ENCODE measurements at regions not wholly inside any gene's neighbourhood (a gene's known extent, or its start where the extent isn't known, plus 50 kb on each side); places are given as distances from the start of the nearest gene placed in this dataset.

DNA sequence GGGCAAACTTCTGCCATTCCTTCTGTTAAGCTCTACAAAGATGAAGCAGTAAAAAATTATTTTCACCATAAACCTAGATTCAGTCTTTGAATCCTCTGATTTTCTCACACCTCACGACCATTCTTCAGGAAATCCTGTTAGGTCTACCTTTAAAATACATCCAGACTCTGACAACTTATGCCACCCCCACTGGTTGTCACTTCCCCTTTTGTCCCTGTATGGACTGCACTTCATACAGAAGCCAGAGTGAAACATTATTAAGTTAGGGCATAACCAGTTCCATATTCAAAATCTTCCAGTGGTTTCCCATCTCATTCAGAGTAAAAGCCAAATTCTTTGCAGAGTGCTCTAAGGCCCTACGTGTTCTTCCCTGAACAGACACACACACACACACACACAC, 499.8 kb downstream of the RASEF start:
- DNase-seq, result no peak
- peak; percentile 61 for ATAC-seq (replicated peaks)
- Mint-ChIP-seq H3K36me3 (no peaks in the 10 kb centered on the region), H3K4me3 (no peak overlapping the region), H3K27me3 (no peaks in the 10 kb centered on the region), H3K4me1 (peaks cover 2 to 6% of the 10 kb centered on the region in 2 donors), H3K9me3 (peaks cover 0 to 2% of the 10 kb centered on the region in 2 donors), H3K27ac (no peak overlapping the region)

DNA sequence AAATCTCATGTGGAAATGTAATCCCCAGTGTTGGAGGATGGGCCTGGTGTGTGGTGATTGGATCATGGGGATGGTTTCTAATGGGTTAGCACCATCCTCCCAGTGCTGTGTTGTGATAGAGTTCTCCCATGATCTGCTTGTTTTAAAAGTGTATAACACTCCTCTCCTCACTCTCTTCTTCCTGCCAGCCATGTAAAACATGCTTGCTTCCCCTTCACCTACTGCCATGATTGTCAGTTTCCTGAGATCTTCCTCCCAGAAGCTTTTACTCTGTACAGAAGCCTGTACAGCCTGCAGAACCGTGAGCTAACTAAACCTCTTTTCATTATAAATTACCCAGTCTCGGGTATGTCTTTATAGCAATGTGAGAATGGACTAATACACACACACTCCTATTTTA, 499.1 kb downstream of the RASEF start:
- H3K27me3 Mint-ChIP-seq, result no peaks in the 10 kb centered on the region
- no peak overlapping the region for H3K4me3 Mint-ChIP-seq
- peaks cover 2 to 6% of the 10 kb centered on the region in 2 donors for H3K4me1 Mint-ChIP-seq
- DNase-seq (no peak), ATAC-seq (replicated peaks) (no peak)
- H3K36me3 Mint-ChIP-seq, result no peaks in the 10 kb centered on the region
- H3K27ac Mint-ChIP-seq, result no peak overlapping the region
- peaks cover 0 to 2% of the 10 kb centered on the region in 2 donors for H3K9me3 Mint-ChIP-seq

DNA sequence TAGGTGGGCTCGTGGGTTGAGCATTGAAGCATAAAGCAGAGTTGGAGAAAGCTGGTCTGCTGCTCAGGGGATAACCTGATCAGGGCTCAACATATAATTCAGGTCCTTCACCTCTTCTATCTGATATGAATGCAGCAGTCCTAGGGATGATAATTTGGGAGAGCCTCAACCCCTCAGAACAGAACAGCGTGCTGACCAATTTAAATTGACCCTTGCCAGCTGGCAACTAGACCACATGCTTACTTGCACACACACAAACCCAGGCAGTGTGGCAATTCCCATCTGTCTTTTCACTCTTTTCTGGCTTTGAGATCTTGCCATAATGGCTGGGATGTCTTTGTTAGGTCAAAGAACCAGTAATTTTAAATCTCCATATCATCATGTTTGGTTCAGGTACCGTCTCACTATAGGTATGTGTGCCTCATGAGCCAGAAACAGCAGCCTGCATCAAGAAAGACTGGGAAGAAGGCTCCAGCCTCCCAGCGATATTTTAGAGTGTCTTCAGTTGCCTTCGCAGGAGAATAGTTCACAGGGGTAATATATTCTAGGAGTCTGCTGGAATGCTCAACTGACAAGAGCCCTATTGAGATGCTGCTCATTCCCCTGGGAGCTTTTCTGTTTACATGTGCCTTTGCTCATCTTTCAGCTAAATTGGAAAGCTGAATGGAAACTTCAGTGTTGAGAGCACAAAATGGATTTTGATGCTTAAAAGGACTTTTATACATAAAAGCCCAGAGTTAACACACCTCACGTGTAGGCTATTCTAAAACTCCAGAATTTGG, 497.6 kb downstream of the RASEF start:
- peaks cover 0 to 2% of the 10 kb centered on the region in 2 donors for H3K9me3 Mint-ChIP-seq

DNA sequence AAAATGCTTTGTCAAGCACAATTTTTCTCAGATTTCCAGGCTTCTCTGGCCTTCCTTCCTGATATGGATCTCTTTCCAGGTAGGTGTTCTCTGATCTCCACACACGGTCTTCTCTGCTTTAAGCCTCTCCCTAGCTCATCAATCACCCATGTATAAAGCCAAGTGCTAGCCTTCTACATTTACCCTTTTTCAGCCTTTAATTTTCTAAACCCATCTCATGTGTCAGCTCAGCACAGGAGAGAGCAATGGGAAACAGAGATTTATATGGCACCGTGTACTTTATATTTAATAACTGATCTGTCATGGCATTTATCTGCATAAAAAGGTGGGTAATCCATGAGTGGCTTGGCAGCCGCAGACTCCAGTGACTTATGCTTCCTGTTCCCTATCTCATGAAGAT, 495.0 kb downstream of the RASEF start:
- Mint-ChIP-seq H3K4me1 (no peaks in the 10 kb centered on the region), H3K4me3 (no peak overlapping the region), H3K9me3 (peaks cover 0 to 2% of the 10 kb centered on the region in 2 donors), H3K36me3 (no peaks in the 10 kb centered on the region), H3K27me3 (peaks cover 0 to 3% of the 10 kb centered on the region in 2 donors), H3K27ac (no peak overlapping the region)
- DNase-seq (no peak), ATAC-seq (replicated peaks) (no peak)

More for the DNA sequence above, 497.6 kb downstream of the RASEF start:
- H3K4me1 Mint-ChIP-seq, result peaks cover 2 to 6% of the 10 kb centered on the region in 2 donors
- ATAC-seq (replicated peaks) (no peak), DNase-seq (no peak)
- no peak overlapping the region for H3K4me3 Mint-ChIP-seq
- no peak overlapping the region for H3K27ac Mint-ChIP-seq
- no peaks in the 10 kb centered on the region for H3K36me3 Mint-ChIP-seq
- H3K27me3 Mint-ChIP-seq, result no peaks in the 10 kb centered on the region

DNA sequence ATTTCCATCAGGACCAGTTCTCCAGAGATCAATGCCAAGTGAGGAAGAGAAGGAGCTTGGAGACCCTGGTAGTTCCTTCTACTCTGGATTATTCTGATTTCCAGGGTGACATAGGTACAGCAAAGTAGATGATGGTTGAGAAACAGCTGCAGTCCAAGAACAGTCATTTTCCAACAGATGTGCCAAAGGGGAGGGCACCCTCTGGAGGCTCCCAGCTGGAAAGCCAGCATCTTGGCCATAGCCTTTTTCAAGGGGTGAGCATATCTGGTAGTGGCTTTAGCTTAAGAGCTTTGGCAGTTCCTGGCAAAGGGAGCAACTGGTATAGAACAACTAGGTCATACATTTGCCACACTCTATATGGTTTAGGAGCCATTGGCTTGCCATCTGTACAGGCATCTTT, 492.7 kb downstream of the RASEF start:
- Mint-ChIP-seq H3K4me3 (no peak overlapping the region), H3K4me1 (no peaks in the 10 kb centered on the region), H3K9me3 (peaks cover 8 to 9% of the 10 kb centered on the region in 2 donors), H3K36me3 (peaks cover 0 to 7% of the 10 kb centered on the region in 2 donors), H3K27me3 (peaks cover 3 to 7% of the 10 kb centered on the region in 2 donors), H3K27ac (no peak overlapping the region)
- DNase-seq, result no peak
- no peak for ATAC-seq (replicated peaks)

DNA sequence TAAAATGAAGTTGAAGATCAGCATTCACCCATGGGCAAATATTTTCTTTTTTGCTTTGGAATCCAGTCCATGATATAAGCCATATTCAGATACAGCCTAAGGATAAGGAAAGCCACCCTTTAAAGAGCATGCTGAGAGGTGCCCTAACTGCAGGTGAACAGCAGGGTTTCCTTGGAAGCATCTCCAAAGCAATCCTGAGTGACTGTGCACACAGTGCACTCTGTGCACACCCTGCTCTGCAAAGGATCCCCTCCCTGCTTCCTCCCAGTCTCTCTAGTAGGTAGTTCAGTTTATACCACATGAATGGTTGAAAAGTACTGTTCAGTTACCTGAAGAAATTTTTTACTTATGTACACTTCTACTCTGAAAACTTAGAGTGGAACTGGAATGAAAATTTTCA, 491.4 kb downstream of the RASEF start:
- Mint-ChIP-seq H3K36me3 (peaks cover 0 to 7% of the 10 kb centered on the region in 2 donors), H3K27ac (no peak overlapping the region), H3K27me3 (peaks cover 3 to 7% of the 10 kb centered on the region in 2 donors), H3K4me3 (no peak overlapping the region), H3K4me1 (no peaks in the 10 kb centered on the region), H3K9me3 (peaks cover 9% of the 10 kb centered on the region in 2 donors)
- DNase-seq, result no peak
- ATAC-seq (replicated peaks), result no peak

DNA sequence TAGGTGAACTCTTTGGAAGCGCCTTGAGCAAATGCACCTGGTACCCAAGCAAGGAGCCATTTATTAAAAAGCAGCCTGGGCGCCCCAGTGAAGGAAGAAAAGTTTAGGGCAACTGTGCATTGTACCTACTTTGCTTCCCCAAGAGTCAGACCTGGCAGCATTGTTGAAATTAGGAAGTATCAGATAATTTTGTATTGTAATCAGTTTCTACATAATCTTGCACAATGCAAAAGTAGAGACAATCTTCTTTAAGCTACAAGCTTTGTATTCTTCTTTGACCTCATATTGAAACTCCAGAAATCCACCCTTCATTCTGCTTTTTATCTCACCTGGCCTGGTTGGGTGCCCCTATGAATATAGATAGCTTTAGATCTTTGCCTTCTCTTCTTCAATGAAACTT, 490.8 kb downstream of the RASEF start:
- Mint-ChIP-seq H3K36me3 (peaks cover 0 to 7% of the 10 kb centered on the region in 2 donors), H3K4me1 (no peaks in the 10 kb centered on the region), H3K4me3 (no peak overlapping the region), H3K27me3 (peaks cover 3 to 7% of the 10 kb centered on the region in 2 donors), H3K9me3 (peaks cover 9% of the 10 kb centered on the region in 2 donors), H3K27ac (no peak overlapping the region)
- ATAC-seq (replicated peaks) (no peak), DNase-seq (no peak)

DNA sequence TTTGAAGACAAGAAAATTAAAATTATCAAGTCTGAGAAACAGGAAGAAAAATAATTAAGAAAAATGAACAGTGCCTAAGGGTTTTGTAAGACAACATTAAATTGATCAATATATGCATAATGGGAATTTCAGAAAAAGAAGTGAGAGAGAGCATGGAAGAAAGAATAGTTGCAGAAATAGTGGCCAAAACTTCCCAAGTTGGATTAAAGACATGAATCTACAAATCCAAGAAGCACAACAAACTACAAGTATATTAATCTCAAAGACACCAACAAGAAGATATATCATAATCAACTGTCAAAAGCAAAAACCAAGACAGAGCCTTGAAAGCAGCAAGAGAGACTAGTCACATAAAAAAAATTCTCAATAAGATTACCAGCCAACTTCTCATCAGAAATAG, 488.0 kb downstream of the RASEF start:
- DNase-seq (no peak), ATAC-seq (replicated peaks) (no peak)
- H3K9me3 Mint-ChIP-seq, result peaks cover 15 to 21% of the 10 kb centered on the region in 2 donors
- H3K27me3 Mint-ChIP-seq, result peaks cover 3 to 7% of the 10 kb centered on the region in 2 donors
- H3K4me3 Mint-ChIP-seq, result no peak overlapping the region
- H3K36me3 Mint-ChIP-seq, result peaks cover 0 to 11% of the 10 kb centered on the region in 2 donors
- H3K4me1 Mint-ChIP-seq, result no peaks in the 10 kb centered on the region
- no peak overlapping the region for H3K27ac Mint-ChIP-seq

DNA sequence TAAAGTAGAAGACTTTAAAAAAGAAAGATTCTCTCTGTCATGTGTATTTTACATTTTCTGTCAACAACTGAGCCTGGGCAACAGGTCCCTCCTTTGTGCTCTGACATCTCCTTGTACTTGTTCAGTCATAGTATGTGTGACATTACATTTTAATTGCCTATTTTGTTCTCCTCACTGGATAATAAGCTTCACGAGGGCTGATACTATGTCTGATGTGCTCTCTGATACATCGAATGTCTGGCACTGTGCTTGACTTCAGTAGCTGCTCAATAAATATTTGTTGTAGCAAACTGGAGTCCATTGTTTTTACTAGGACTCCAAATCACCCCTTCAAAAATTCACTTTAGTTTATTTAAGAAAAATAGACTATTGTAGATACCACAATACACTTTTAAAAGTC, 482.0 kb downstream of the RASEF start:
- no peaks in the 10 kb centered on the region for H3K27me3 Mint-ChIP-seq
- no peaks in the 10 kb centered on the region for H3K4me1 Mint-ChIP-seq
- DNase-seq, result no peak
- no peak overlapping the region for H3K4me3 Mint-ChIP-seq
- H3K27ac Mint-ChIP-seq, result no peak overlapping the region
- no peak for ATAC-seq (replicated peaks)
- peaks cover 0 to 4% of the 10 kb centered on the region in 2 donors for H3K36me3 Mint-ChIP-seq
- H3K9me3 Mint-ChIP-seq, result peaks cover 6 to 12% of the 10 kb centered on the region in 2 donors

DNA sequence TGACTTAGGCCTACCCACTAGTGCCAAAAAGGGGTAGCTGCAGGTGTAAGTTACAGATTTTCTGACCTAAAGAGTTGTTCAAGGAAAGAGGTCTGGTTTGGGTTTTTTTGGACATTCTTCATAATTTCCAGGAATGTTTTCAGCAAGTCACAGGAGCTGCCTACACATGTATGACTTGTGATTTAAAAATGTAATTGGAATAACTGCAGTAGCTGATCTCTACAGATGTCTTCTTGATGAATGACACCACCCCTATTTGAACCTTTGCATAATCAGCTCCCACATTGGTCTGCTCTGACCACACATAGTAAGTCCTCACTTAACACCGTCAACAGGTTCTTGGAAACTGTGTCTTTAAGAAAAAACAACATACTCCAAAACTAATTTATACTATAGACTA, 481.4 kb downstream of the RASEF start:
- no peak overlapping the region for H3K4me3 Mint-ChIP-seq
- H3K27ac Mint-ChIP-seq, result no peak overlapping the region
- ATAC-seq (replicated peaks), result no peak
- peaks cover 0 to 4% of the 10 kb centered on the region in 2 donors for H3K36me3 Mint-ChIP-seq
- no peaks in the 10 kb centered on the region for H3K4me1 Mint-ChIP-seq
- no peaks in the 10 kb centered on the region for H3K27me3 Mint-ChIP-seq
- H3K9me3 Mint-ChIP-seq, result peaks cover 6 to 12% of the 10 kb centered on the region in 2 donors
- DNase-seq, result no peak

DNA sequence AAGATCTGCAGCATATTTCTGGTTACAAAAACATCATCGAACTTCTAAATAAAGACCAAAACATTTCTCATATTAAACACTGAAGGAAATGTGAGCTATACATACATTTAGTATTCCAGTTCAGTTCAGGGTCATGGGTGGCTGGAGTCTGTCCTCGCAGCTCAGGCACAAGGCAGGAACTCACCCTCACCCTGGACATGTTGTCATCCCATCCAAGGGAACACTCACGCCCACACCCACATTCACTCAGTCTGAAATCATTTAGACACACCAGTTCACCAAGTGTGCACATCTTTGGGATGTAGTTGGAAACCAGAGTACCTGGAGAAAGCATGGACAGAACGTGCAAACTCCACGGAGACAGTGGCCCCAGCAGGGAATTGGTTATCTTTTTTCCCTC, 481.0 kb downstream of the RASEF start:
- Mint-ChIP-seq H3K36me3 (peaks cover 0 to 4% of the 10 kb centered on the region in 2 donors), H3K4me3 (no peak overlapping the region), H3K27ac (no peak overlapping the region), H3K27me3 (no peaks in the 10 kb centered on the region), H3K9me3 (peaks cover 6 to 12% of the 10 kb centered on the region in 2 donors), H3K4me1 (no peaks in the 10 kb centered on the region)
- no peak for DNase-seq
- ATAC-seq (replicated peaks), result no peak

DNA sequence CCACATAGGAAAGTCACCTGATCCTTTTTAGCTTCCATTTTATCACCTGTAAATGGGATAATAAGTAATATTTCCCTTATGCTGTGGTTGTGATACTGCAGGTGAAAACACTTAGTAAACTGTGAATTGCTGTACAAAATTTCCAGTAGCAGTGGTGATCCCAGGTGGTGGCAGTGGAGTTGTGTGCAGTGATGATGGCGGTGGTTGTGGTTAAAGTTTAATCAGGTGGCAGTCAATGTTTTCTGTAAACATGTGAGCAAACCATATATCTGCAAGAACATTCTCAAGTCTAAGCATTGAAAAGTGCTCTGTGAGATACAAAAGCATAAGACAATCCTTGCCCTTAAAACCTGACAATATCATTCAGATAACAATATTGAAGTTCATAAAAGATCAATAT, 480.2 kb downstream of the RASEF start:
- Mint-ChIP-seq H3K4me3 (no peak overlapping the region), H3K9me3 (peaks cover 6 to 12% of the 10 kb centered on the region in 2 donors), H3K36me3 (peaks cover 0 to 4% of the 10 kb centered on the region in 2 donors), H3K27me3 (no peaks in the 10 kb centered on the region), H3K27ac (no peak overlapping the region), H3K4me1 (no peaks in the 10 kb centered on the region)
- ATAC-seq (replicated peaks) (no peak), DNase-seq (no peak)

DNA sequence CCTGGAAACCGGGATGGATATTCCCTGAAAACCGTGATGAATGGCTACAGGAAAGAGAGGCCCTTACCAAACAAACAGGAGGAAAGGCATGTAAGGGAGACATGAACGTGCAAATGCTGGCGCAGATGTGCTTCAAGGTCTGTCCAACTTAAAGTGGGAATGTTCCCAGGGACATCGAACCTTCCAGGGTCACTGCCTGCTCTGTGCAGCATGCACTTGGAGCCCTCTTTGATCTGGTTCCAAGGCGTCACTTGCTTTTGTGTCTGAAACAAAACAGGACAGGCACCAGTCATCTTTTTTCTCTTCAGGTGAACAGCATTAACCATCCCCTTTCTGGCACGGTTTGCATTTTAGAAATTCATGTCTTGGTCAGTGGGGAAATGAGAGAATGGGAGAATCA, 479.4 kb downstream of the RASEF start:
- Mint-ChIP-seq H3K4me3 (no peak overlapping the region), H3K9me3 (peaks cover 4 to 5% of the 10 kb centered on the region in 2 donors), H3K27ac (no peak overlapping the region), H3K36me3 (no peaks in the 10 kb centered on the region), H3K27me3 (no peaks in the 10 kb centered on the region), H3K4me1 (no peaks in the 10 kb centered on the region)
- ATAC-seq (replicated peaks) (no peak), DNase-seq (no peak)

DNA sequence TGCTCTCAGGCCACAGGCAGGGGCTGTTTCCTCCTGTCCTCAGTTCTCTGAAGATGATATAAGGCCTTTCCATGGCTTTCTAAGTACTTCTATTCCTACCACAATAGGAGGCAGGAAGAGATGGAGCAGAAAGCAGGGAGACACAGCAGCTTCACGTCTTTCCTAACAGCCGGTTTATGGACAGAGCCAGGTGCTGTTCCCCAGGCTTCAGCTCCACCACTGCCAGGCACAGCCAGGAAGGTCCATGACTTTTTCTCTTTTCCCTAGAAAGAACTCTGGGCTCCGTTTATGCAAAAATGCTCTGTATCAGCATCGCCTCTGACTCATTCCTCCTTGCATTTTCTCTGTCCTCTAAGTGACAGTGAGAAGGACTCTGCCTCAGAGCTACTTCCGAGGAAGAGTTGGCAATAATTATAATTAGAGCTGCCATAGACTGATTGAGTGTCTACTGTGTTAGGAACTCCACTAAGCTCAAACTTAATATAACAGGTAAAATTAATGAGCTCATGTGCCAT, 478.5 kb downstream of the RASEF start:
- DNase-seq, result no peak
- H3K9me3 Mint-ChIP-seq, result peaks cover 2% of the 10 kb centered on the region in 2 donors
- no peaks in the 10 kb centered on the region for H3K4me1 Mint-ChIP-seq
- no peak overlapping the region for H3K4me3 Mint-ChIP-seq
- H3K36me3 Mint-ChIP-seq, result no peaks in the 10 kb centered on the region
- H3K27ac Mint-ChIP-seq, result no peak overlapping the region
- no peaks in the 10 kb centered on the region for H3K27me3 Mint-ChIP-seq
- ATAC-seq (replicated peaks), result no peak

DNA sequence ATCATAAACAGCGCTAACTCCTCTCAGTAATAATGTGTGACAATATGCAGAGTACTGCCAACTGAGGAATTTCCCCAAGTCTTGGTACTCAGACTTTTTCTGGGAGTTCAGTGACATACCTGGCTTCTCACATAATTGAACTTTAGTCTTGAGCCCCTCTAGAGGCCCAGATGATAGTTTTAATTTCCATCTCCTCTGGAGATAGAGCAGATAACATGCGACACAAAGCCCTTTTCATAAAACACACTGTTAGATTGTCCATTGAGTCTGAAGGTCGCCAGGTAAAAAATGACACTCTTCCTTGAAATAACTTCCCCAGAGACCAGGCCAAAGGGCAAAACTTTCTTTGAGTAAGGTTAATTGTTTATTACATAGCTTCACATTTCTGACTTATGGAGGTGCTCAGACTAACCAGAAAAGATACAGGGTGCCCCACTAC, 476.0 kb downstream of the RASEF start:
- Mint-ChIP-seq H3K36me3 (no peaks in the 10 kb centered on the region), H3K4me3 (no peak overlapping the region), H3K27me3 (no peaks in the 10 kb centered on the region), H3K4me1 (no peaks in the 10 kb centered on the region), H3K9me3 (no peaks in the 10 kb centered on the region), H3K27ac (no peak overlapping the region)
- ATAC-seq (replicated peaks), result no peak
- no peak for DNase-seq

Data from stimulated activated naive B cell treated with anti-CD40 and anti-IgM and Interleukin-4, amounts not matched to agents 10 μg/mL and 1 μg/mL and 100 μg/mL, for 72 hours (primary cell).